GM12875 (cell line): ENCODE measurements at regions not wholly inside any gene's neighbourhood (a gene's known extent, or its start where the extent isn't known, plus 50 kb on each side); places are given as distances from the start of the nearest gene placed in this dataset.

Experiments
- H3K4me3 ChIP-seq: one replicate; pipeline ENCODE4 v1.5.1; 2011; ENCODE audit warnings: low read depth, low read length, control low read depth
- CTCF ChIP-seq: IDR thresholded peaks from 2 replicates; pipeline ENCODE4 v1.5.1; 2011; ENCODE audit warnings: low read depth, mild to moderate bottlenecking, control low read depth, inconsistent platforms, low read length, moderate library complexity, borderline replicate concordance; ENCODE audit not compliant: insufficient read depth

GRCh38 chr18:60162388-60162787 is 210.2 kb downstream of the MC4R start:
- TF ChIP-seq CTCF = no peak
- H3K4me3 ChIP-seq = no peak overlapping the region

- TF ChIP-seq CTCF = no peak
- no peak overlapping the region for H3K4me3 ChIP-seq
Measured at GRCh38 chr18:60157810-60158209, 214.8 kb downstream of the MC4R start.

GRCh38 chr18:60153376-60153775 is 219.2 kb downstream of the MC4R start:
- H3K4me3 ChIP-seq = no peak overlapping the region
- no peak for TF ChIP-seq CTCF

GRCh38 chr18:60149316-60149715 is 223.3 kb downstream of the MC4R start:
- TF ChIP-seq CTCF = no peak
- no peak overlapping the region for H3K4me3 ChIP-seq

- no peak overlapping the region for H3K4me3 ChIP-seq
- TF ChIP-seq CTCF = no peak
Measured at GRCh38 chr18:60147323-60147722, 225.3 kb downstream of the MC4R start.

GRCh38 chr18:60146220-60146960 is 226.2 kb downstream of the MC4R start:
- no peak overlapping the region for H3K4me3 ChIP-seq
- TF ChIP-seq CTCF = no peak

- no peak overlapping the region for H3K4me3 ChIP-seq
- TF ChIP-seq CTCF = no peak
Measured at GRCh38 chr18:60145776-60146175, 226.8 kb downstream of the MC4R start.
